Middle frontal gyrus (tissue), 1 donor: ENCODE measurements at regions not wholly inside any gene's neighbourhood (a gene's known extent, or its start where the extent isn't known, plus 50 kb on each side); places are given as distances from the start of the nearest gene placed in this dataset.
"Not testable (repeated sequence)": the region's sequence is repeated elsewhere in the genome, so short reads cannot be mapped to it uniquely, and the experiment has no call there.

Experiments
- DNase-seq: peaks from one replicate; pipeline ENCODE4 v3.0.0-alpha.2; 2015; ENCODE audit warnings: low spot score; ENCODE audit errors: extremely low spot score

DNA sequence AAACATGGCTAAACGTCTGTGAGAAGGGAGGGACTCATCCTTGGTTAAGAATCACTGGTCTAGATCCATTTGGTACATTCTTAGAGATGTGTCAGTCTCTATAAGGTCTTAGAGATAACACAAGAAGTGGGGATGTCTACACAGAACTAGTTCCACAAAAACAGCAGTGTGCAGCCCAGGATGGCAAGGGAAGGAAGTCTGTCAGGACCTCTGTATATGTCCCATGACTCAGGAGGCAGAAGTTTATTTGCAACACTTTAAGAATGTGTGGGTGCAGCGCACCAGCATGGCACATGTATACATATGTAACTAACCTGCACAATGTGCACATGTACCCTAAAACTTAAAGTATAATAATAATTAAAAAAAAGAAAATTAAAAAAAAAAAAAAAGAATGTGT lies 548.5 kb upstream of the SOX9 start:
- DNase-seq: no peak

GRCh38 chr17:71578446-71578845 lies 542.4 kb upstream of the SOX9 start:
- DNase-seq: no peak

DNA sequence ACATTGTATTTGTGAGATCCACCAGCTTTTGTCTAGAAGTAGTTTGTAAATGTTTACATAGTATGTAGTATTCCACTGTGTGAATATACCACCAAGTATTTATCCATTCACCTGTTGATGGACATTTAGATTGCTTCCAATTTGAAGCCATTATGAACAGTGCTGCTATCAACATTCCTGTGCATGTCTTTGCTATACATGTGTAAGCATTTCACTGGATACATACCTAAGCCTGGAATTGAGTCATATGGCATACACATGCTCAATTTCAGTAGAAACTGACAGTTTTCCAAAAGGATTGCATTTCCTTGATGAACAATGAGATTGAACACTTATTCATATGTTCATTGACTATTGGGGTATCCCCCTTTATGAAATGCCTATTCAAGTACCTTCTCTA lies 540.6 kb upstream of the SOX9 start:
- DNase-seq: no peak

- DNase-seq: no peak
Measured at GRCh38 chr17:71585540-71585939, 535.3 kb upstream of the SOX9 start.

DNA sequence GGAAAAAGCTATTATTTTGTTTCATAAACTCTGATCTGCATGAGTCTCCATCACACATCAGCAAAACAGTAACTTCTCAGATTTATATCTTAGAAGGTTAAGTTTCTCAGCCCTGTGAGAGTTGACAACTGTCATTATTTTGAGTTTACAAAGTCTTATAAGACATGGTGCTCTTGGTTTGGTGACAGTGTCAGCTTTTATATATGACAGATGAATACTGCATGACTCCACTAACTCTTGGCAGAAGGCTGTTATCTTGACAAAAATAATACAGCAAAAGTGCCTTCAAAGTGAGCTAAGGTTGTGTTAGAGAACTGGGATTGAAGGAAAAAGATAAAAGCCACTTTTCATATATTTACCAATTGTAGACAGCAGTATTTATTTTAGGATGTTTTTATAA lies 528.4 kb upstream of the SOX9 start:
- DNase-seq: no peak

- DNase-seq: no peak
Measured at GRCh38 chr17:71593078-71593477, 527.7 kb upstream of the SOX9 start.

DNA sequence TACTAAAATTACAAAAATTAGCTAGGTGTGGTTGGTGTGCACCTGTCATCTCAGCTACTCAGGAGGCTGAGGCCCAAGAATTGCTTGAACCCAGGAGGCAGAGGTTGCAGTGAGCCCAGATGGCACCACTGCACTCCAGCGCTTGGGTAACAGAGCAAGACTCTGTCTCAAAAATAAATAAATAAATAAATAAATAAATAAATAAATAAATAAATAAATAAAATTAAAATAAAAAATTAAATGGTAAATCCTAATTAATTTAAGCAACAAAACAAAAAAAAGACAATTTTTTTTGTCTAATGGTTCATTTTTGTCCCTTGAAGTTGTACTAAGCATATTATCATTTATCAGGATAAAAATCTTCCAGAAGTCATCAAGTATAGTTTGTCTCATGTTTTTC lies 521.2 kb upstream of the SOX9 start:
- DNase-seq: not testable (repeated sequence)

GRCh38 chr17:71600137-71600789 lies 520.6 kb upstream of the SOX9 start:
- DNase-seq: no peak

GRCh38 chr17:71601894-71602504 lies 518.8 kb upstream of the SOX9 start:
- DNase-seq: no peak

GRCh38 chr17:71613996-71614395 lies 506.8 kb upstream of the SOX9 start:
- DNase-seq: no peak

DNA sequence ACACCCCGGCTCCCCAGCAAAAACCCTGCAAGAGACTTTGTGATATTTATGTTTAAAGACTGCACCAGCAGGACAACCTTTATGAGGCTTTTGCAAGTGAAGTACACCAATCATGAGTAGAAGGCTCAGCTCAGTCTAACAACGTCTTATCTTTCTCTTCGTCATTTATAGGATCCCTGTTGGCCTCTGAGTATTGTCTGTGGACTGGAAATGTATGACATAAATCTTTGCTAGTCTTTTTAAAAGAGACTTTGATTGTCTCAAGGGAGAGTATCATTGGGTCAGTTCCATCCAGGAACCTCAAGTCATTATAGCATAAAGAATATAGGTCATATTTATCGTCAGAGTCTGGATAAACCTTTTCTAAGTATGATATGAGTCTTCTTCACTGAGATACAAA lies 505.0 kb upstream of the SOX9 start:
- DNase-seq: no peak

- DNase-seq: not testable (repeated sequence)
Measured at GRCh38 chr17:71617767-71618166, 503.1 kb upstream of the SOX9 start.

GRCh38 chr17:71625330-71625729 lies 495.5 kb upstream of the SOX9 start:
- DNase-seq: no peak

DNA sequence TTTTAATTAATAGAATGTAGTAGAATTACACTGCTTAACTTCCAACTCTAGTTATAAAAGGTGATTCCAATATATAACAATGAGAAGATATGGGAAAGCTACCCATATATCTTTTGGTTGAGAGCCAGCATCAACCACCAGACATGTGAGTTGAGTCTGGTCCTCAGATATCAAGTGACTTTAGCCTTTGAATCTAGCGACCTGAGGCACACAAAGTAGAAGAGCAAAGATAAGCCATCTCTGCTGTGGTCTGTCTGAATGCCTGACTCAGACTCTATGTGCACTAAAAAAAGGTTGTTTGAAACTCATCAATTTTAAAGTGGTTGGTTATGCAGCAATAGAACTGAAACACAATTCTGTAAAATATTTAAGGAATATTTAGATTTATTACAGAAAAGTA lies 492.5 kb upstream of the SOX9 start:
- no peak for DNase-seq

DNA sequence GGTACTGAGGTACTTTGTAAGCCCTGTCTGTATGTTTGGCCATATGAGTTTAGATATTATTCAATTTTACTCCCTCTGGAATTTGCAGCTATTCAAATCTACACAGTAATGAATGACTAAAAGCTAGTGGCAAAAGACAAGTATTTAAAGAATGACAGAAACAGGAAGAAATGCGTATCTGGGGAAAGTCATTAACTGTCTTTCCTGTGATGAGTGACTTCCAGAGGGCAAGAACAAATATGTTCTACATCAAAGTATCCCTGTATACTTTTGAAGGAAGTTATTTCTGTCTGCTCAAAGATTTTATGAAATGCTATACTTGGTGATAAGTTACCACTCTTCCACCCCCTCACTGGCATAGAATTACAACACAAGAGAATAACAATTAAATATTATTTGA lies 489.3 kb upstream of the SOX9 start:
- DNase-seq: no peak

DNA sequence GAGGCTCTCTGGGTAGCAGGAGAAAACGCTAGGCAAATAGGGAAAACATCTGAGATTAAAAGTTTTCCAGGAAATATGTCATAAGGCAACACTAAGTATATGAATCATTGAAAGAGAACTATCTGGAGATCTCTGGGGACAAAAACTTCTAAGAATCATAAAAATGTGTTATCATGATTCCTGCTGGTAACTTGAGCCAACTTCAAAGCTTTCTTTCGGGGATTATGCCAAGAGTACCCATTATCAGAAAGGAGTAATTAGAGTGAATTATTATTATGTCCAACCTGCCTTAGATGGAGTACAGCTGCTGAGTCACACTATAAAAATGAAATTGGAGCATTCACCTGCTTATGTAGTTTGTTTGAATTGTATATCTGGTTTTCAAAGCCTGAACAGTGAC lies 488.5 kb upstream of the SOX9 start:
- no peak for DNase-seq

DNA sequence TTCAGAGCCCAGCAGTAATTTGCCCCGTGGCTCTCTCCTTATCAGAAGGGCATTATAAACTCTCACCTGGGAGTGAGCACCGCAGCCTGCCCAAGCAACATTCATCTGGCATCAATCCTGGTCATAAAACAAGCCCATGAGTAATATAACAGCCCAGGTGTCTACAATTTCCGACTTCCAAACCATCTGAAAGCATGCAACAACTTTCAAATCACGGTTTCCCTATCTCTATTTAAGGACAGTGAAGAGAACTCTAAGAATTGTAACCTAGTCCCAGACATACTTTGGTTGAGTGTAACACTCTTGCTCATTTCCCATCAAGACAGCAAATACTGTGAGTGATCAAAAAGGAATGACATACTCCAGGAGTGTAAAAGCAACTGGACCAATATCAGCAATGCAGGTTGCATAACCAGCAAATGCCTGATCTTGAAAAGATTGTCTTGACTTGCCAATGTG lies 487.4 kb upstream of the SOX9 start:
- no peak for DNase-seq

DNA sequence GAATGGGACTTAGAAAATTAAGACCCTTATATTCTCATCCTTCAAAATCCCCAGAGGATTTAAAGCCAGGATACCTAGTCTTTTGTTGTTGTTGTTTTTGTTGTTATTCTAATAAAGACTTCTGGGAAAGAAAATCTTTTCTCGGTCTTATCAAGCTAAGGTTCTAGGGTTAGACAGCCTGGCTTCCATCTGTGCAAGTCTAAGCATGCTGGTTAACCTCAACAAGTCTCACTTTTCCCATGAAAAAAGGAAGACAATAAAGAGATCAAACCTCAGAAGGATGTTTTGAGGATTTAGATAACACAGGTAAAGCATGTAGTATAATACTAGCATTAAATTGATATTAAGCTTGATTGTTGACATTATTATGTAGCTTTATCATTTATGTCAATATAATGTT lies 486.4 kb upstream of the SOX9 start:
- DNase-seq: no peak

GRCh38 chr17:71635187-71635586 lies 485.6 kb upstream of the SOX9 start:
- no peak for DNase-seq

- no peak for DNase-seq
Measured at GRCh38 chr17:71636644-71637043, 484.2 kb upstream of the SOX9 start.

GRCh38 chr17:71638668-71639067 lies 482.2 kb upstream of the SOX9 start:
- no peak for DNase-seq

DNA sequence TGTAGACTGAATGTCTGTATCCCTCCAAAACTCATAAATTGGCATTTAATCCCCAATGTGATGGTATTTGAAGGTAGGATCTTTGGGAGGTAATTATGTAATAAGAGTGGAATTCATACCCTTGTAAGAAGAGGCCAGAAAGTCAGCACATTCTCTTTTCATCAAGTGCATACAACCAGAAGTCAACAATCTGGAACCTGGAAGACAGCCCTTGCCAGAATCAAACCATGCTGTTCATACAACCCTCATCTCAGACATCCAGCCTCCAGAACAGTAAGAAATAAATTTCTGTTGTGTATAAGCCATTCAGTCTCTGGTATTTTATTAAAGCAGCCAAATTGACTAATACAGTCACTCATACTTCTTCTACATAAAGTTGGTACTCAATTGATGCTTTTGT lies 481.0 kb upstream of the SOX9 start:
- no peak for DNase-seq

- not testable (repeated sequence) for DNase-seq
Measured at GRCh38 chr17:71646890-71647289, 473.9 kb upstream of the SOX9 start.
